WERI-Rb-1 (cell line): ENCODE measurements at regions not wholly inside any gene's neighbourhood (a gene's known extent, or its start where the extent isn't known, plus 50 kb on each side); places are given as distances from the start of the nearest gene placed in this dataset.

Experiments
- DNase-seq: peaks from one replicate; pipeline ENCODE4 v3.0.0-alpha.2; 2020
- H3K27ac ChIP-seq: fragments of 250-450 bp; sonication (Bioruptor Pico); 2 replicates; pipeline ENCODE4 v1.5.1; 2020; ENCODE audit warnings: mild to moderate bottlenecking, moderate library complexity
- H3K27me3 ChIP-seq: fragments of 250-450 bp; sonication (Bioruptor Pico); 2 replicates; pipeline ENCODE4 v1.5.1; 2021; ENCODE audit warnings: mild to moderate bottlenecking, low read depth, moderate library complexity; ENCODE audit not compliant: insufficient read depth, severe bottlenecking
- H3K36me3 ChIP-seq: fragments of 250-450 bp; sonication (Bioruptor Pico); 2 replicates; pipeline ENCODE4 v1.5.1; 2020; ENCODE audit warnings: mild to moderate bottlenecking, moderate library complexity
- H3K4me3 ChIP-seq: 2 replicates; pipeline ENCODE4 v1.5.1; 2011; ENCODE audit warnings: low read depth, mild to moderate bottlenecking, control low read depth, low read length
- H3K9me3 ChIP-seq: fragments of 250-450 bp; sonication (Bioruptor Pico); 2 replicates; pipeline ENCODE4 v1.5.1; 2021; ENCODE audit warnings: mild to moderate bottlenecking, moderate library complexity; ENCODE audit not compliant: severe bottlenecking
- TF ChIP-seq, protein P1 (sequence below): IDR thresholded peaks from 2 replicates; pipeline ENCODE4 v1.5.1; 2011; ENCODE audit warnings: low read depth, mild to moderate bottlenecking, control low read depth, inconsistent platforms, low read length

DNA sequence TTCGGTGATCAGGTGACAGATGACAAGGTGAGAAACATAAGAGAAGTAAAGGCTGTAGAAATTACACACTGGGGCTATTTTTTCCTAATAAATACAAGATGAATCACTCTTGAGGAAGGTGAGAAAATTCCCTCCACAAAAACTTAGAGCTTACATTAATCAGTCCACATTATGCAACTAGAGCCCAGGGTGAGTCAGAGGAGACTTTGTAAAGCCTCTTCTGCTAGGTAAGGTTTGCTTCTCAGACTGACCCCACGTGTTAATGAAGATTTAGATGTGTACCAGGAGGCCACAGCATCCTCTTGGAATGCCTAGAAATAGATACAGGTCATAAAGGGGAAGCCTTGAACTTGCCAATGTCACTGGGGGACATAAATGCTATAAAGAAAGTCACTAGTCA lies 396.0 kb upstream of the SMIM31 start:
- Histone ChIP-seq H3K36me3 (no peaks in the 10 kb centered on the region), H3K9me3 (no peaks in the 10 kb centered on the region), H3K4me3 (no peak overlapping the region), H3K27ac (no peak overlapping the region), H3K27me3 (no peaks in the 10 kb centered on the region)
- TF ChIP-seq, protein P1, sequence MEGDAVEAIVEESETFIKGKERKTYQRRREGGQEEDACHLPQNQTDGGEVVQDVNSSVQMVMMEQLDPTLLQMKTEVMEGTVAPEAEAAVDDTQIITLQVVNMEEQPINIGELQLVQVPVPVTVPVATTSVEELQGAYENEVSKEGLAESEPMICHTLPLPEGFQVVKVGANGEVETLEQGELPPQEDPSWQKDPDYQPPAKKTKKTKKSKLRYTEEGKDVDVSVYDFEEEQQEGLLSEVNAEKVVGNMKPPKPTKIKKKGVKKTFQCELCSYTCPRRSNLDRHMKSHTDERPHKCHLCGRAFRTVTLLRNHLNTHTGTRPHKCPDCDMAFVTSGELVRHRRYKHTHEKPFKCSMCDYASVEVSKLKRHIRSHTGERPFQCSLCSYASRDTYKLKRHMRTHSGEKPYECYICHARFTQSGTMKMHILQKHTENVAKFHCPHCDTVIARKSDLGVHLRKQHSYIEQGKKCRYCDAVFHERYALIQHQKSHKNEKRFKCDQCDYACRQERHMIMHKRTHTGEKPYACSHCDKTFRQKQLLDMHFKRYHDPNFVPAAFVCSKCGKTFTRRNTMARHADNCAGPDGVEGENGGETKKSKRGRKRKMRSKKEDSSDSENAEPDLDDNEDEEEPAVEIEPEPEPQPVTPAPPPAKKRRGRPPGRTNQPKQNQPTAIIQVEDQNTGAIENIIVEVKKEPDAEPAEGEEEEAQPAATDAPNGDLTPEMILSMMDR: no peak
- DNase-seq: no peak

DNA sequence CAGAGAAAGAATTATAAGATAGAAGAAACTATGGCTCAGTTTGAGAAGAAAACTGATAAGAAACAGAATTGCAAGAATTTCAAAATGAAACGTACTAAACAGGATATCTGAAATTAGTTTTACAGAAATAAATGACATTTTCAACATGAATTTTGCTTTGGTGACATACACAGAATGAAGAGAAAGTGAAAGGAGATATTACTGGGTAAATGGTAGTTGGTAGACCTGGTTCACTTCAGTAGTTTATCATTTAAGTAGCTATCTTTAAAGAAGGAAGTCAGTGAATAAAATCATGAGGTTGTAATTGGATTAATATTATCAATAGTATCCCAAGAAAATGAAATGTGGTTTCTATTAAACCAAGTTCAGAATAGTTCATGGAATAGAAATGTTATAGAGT lies 395.5 kb upstream of the SMIM31 start:
- Histone ChIP-seq H3K9me3 (no peaks in the 10 kb centered on the region), H3K36me3 (no peaks in the 10 kb centered on the region), H3K4me3 (no peak overlapping the region), H3K27ac (no peak overlapping the region), H3K27me3 (no peaks in the 10 kb centered on the region)
- TF ChIP-seq, protein P1: no peak
- DNase-seq: no peak

GRCh38 chr4:164359881-164360280 lies 394.1 kb upstream of the SMIM31 start:
- no peak for DNase-seq
- no peaks in the 10 kb centered on the region for H3K9me3 ChIP-seq
- no peaks in the 10 kb centered on the region for H3K27me3 ChIP-seq

DNA sequence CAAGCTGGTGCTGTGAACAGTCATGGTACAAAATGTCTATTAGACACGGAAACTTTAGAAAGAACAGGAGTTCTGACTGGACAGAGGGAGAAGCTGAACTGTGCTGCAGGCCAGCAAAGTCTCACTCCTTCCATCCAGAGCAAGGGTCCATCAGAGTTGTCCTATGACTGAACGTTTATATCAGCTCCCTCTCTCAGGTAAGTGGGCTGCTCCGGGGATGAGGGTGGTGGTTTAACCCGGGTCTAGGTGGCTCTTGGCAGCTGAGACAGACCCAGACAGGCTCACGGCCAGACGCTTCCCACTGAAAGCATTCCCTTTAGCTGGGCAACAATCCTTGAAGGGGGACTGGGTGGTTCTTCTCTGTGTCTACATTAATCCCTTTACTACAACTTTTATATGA lies 385.0 kb upstream of the SMIM31 start:
- TF ChIP-seq, protein P1: no peak
- no peak for DNase-seq
- Histone ChIP-seq H3K27me3 (no peaks in the 10 kb centered on the region), H3K9me3 (no peaks in the 10 kb centered on the region), H3K27ac (no peak overlapping the region), H3K4me3 (no peak overlapping the region), H3K36me3 (no peaks in the 10 kb centered on the region)

More at GRCh38 chr4:164359881-164360280, 394.1 kb upstream of the SMIM31 start:
- Histone ChIP-seq H3K36me3 (no peaks in the 10 kb centered on the region), H3K27ac (no peak overlapping the region), H3K4me3 (no peak overlapping the region)
- TF ChIP-seq, protein P1: no peak

DNA sequence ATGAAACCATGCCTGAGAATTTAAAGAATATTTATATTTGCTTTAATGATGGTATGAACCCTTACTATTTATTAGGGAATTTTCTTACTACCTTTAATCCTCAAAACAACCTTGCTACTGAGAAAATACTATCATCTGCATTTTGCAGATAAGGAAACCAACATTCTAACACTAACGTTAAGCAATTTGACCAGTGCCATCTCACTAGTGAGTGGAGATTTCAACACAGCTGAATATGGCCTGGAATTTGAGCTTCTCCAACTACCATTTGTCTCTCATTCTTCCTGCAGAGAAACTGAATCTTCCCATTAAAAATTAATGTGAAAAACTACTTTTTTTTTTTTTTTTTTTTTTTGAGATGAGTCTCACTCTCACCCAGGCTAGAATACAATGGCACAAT lies 380.9 kb upstream of the SMIM31 start:
- no peak overlapping the region for H3K27ac ChIP-seq
- DNase-seq: no peak
- TF ChIP-seq, protein P1: no peak
- no peaks in the 10 kb centered on the region for H3K36me3 ChIP-seq
- no peak overlapping the region for H3K4me3 ChIP-seq
- no peaks in the 10 kb centered on the region for H3K9me3 ChIP-seq
- no peaks in the 10 kb centered on the region for H3K27me3 ChIP-seq

- Histone ChIP-seq H3K9me3 (no peaks in the 10 kb centered on the region), H3K27ac (no peak overlapping the region), H3K4me3 (no peak overlapping the region), H3K27me3 (no peaks in the 10 kb centered on the region), H3K36me3 (no peaks in the 10 kb centered on the region)
- no peak for DNase-seq
- TF ChIP-seq, protein P1: no peak
Measured at GRCh38 chr4:164377277-164377676, 376.7 kb upstream of the SMIM31 start.
